SK-N-SH treated with all-trans-retinoic acid at 6 μM for 48 hours (cell line): ENCODE measurements at regions not wholly inside any gene's neighbourhood (a gene's known extent, or its start where the extent isn't known, plus 50 kb on each side); places are given as distances from the start of the nearest gene placed in this dataset.

Experiments
- ARNTL ChIP-seq: fragments of 450-650 bp; formaldehyde crosslinking; IDR thresholded peaks from 2 replicates; pipeline ENCODE4 v1.5.0; 2020; ENCODE audit warnings: low read depth, mild to moderate bottlenecking, moderate library complexity, borderline replicate concordance
- BACH2 ChIP-seq: fragments of 250-450 bp; sonication (Bioruptor Pico); IDR thresholded peaks from 2 replicates; pipeline ENCODE4 v1.9.0; 2021; ENCODE audit warnings: mild to moderate bottlenecking, borderline replicate concordance
- CSRNP3 ChIP-seq: fragments of 250-450 bp; sonication (Bioruptor Pico); IDR thresholded peaks from 2 replicates; pipeline ENCODE4 v1.5.1; 2021; ENCODE audit warnings: mild to moderate bottlenecking, moderate library complexity
- ESRRG ChIP-seq: fragments of 250-450 bp; sonication (Bioruptor Pico); IDR thresholded peaks from 2 replicates; pipeline ENCODE4 v1.6.1; 2021; ENCODE audit warnings: mild to moderate bottlenecking
- OSR1 ChIP-seq: fragments of 250-450 bp; sonication (Bioruptor Pico); IDR thresholded peaks from 2 replicates; pipeline ENCODE4 v1.8.0; 2022; ENCODE audit warnings: moderate library complexity, mild to moderate bottlenecking, inconsistent platforms
- PATZ1 ChIP-seq: fragments of 250-450 bp; sonication (Bioruptor Pico); IDR thresholded peaks from 2 replicates; pipeline ENCODE4 v1.8.0; 2020; ENCODE audit warnings: mild to moderate bottlenecking, moderate library complexity, borderline replicate concordance
- PPARA ChIP-seq: fragments of 250-450 bp; sonication (Bioruptor Pico); IDR thresholded peaks from 2 replicates; pipeline ENCODE4 v1.5.0; 2020; ENCODE audit warnings: mild to moderate bottlenecking, borderline replicate concordance
- RARB ChIP-seq: fragments of 250-450 bp; sonication (Bioruptor Pico); IDR thresholded peaks from 2 replicates; pipeline ENCODE4 v1.8.0; 2021; ENCODE audit warnings: mild to moderate bottlenecking, moderate library complexity
- SNAI2 ChIP-seq: fragments of 250-450 bp; sonication (Bioruptor Pico); IDR thresholded peaks from 2 replicates; pipeline ENCODE4 v1.5.0; 2020; ENCODE audit warnings: mild to moderate bottlenecking, moderate library complexity
- TCF4 ChIP-seq: fragments of 250-450 bp; sonication (Bioruptor Pico); IDR thresholded peaks from 2 replicates; pipeline ENCODE4 v1.8.0; 2021; ENCODE audit warnings: mild to moderate bottlenecking, moderate library complexity, borderline replicate concordance
- TSHZ2 ChIP-seq: fragments of 250-450 bp; sonication (Bioruptor Pico); IDR thresholded peaks from 2 replicates; pipeline ENCODE4 v1.5.0; 2020; ENCODE audit warnings: mild to moderate bottlenecking, moderate library complexity
- ZFP3 ChIP-seq: fragments of 250-450 bp; sonication (Bioruptor Pico); IDR thresholded peaks from 2 replicates; pipeline ENCODE4 v1.5.0; 2020; ENCODE audit warnings: mild to moderate bottlenecking, moderate library complexity
- ZFP30 ChIP-seq: fragments of 450-650 bp; formaldehyde crosslinking; IDR thresholded peaks from 2 replicates; pipeline ENCODE4 v1.5.0; 2022; ENCODE audit warnings: mild to moderate bottlenecking, moderate library complexity
- ZNF8 ChIP-seq: fragments of 450-650 bp; formaldehyde crosslinking; IDR thresholded peaks from 2 replicates; pipeline ENCODE4 v1.5.0; 2020; ENCODE audit warnings: mild to moderate bottlenecking, moderate library complexity

- TF ChIP-seq ZFP30 (CRISPR knock-in tag) (no peak), TCF4 (CRISPR knock-in tag) (no peak), RARB (CRISPR knock-in tag) (no peak), CSRNP3 (CRISPR knock-in tag) (no peak), PPARA (CRISPR knock-in tag) (no peak), PATZ1 (CRISPR knock-in tag) (no peak), ZNF8 (CRISPR knock-in tag) (no peak), ZFP3 (CRISPR knock-in tag) (no peak), BACH2 (no peak), ARNTL (CRISPR knock-in tag) (no peak), OSR1 (CRISPR knock-in tag) (no peak), SNAI2 (CRISPR knock-in tag) (no peak), ESRRG (CRISPR knock-in tag) (no peak), TSHZ2 (CRISPR knock-in tag) (no peak)
Observed at GRCh38 chrX:40151211-40152172, 53.7 kb upstream of the BCOR start.
